ENCODE measurements at regions not wholly inside any gene's neighbourhood (a gene's known extent, or its start where the extent isn't known, plus 50 kb on each side); places are given as distances from the start of the nearest gene placed in this dataset.

DNA sequence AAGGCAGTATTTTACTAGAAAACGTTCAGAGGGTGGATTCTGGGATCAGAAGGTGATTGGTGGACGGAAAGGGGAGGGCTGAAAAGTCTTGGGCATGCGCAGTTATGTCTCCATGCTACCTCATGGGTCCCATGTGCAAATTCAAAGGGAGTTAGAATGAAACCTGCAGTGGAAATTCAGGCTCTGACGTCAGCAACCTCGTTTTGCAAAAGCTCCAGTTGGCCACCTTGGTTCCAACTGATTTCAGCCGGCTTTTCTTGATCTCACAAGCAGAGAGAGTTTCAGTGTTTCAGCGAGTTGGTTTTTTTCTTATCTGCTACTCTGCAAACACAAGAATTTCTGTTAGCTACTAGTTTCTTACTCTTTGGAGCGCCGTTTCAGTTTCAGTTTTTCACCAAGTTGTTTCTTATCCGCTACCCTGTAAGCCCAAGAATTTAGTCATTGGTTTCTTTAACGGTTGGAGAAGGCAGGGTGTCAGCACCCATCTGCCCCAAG lies 69.8 kb upstream of the PGBD5 start:
- DNase-seq (ENCODE audit: low read depth) = no peak
- H3K4me3 ChIP-seq (ENCODE audit: low read length) = no peak overlapping the region
- TF ChIP-seq, protein P1, sequence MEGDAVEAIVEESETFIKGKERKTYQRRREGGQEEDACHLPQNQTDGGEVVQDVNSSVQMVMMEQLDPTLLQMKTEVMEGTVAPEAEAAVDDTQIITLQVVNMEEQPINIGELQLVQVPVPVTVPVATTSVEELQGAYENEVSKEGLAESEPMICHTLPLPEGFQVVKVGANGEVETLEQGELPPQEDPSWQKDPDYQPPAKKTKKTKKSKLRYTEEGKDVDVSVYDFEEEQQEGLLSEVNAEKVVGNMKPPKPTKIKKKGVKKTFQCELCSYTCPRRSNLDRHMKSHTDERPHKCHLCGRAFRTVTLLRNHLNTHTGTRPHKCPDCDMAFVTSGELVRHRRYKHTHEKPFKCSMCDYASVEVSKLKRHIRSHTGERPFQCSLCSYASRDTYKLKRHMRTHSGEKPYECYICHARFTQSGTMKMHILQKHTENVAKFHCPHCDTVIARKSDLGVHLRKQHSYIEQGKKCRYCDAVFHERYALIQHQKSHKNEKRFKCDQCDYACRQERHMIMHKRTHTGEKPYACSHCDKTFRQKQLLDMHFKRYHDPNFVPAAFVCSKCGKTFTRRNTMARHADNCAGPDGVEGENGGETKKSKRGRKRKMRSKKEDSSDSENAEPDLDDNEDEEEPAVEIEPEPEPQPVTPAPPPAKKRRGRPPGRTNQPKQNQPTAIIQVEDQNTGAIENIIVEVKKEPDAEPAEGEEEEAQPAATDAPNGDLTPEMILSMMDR (conservative IDR thresholded peaks at IDR 0.05; ENCODE audit: low read length) = no peak

DNA sequence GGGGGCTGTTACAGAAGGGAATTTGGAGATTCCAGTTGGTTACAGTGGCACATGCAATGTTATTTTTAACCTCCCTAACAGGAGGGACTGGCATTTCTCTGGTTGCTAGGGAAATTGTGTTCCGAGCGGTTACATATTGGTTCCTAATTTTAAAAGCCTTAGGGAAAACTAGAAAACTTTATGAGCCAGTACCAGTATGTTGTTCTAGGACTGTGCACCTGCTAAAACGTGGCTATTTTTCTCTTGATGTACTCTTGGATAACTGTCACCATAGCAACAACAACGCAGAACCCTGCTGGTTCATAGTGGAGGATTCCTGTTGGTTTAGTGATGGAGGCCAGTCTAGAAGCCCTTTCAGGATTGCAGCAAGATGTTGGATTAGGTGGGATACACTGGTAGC lies 68.9 kb upstream of the PGBD5 start:
- TF ChIP-seq, protein P1 (conservative IDR thresholded peaks at IDR 0.05; ENCODE audit: low read length) = no peak
- H3K4me3 ChIP-seq (ENCODE audit: low read length) = no peak overlapping the region
- no peak for DNase-seq (ENCODE audit: low read depth)

DNA sequence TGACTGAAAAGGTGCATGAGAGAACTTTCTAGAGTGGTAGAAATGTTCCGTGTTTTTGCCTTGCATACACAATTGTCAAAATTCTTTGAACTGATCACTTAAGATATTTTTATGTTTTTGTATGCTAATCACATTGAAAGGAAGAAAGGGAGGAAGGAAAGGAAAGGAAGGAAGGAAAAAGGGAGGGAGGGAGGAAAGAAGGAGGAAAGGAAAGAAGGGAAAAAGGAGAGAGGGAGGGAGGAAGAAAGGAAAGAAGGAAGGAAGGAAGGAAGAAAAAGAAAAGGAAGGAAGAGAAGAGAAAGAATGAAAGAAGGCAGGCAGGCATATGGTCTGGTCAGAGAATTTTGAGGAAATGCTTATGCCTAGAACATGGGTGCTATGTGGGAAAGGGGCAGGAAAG lies 68.4 kb upstream of the PGBD5 start:
- TF ChIP-seq, protein P1 (conservative IDR thresholded peaks at IDR 0.05; ENCODE audit: low read length) = no peak
- no peak overlapping the region for H3K4me3 ChIP-seq (ENCODE audit: low read length)
- DNase-seq (ENCODE audit: low read depth) = no peak

DNA sequence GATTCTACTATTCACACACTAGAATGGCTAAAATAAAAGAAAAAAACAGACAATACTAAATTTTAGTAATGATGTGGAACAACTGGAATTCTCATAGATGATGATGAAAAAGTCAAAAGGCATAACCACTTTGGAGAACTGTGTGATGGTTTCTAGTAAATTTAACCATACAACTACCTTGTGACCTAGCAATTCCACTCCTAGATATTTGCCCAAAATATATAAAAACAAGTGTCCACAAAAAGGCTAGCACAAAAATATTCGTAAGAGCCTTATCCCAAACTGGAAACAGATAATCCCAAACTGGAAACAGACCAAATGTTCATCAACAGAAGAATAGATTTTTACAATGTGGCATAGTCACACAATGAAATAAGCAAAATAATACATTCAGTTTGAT lies 67.9 kb upstream of the PGBD5 start:
- H3K4me3 ChIP-seq (ENCODE audit: low read length) = no peak overlapping the region
- no peak for DNase-seq (ENCODE audit: low read depth)
- TF ChIP-seq, protein P1 (conservative IDR thresholded peaks at IDR 0.05; ENCODE audit: low read length) = no peak

DNA sequence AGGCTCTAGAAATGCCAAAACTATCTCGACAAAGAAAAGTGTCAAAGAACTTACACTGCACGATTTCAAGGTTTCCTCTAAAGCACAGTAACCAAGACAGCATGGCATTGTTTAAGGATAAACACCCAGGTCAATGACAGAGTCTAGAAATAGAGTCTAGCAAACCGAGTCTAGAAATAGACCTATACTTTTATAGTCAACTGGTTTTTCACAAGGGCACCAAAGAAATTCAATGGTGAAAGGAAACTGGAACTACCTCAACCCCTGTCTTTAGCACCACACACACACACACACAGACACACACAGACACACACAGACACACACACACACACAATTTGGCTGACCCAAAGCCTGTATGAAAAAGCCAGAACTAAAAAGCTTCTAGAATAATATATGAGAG lies 67.1 kb upstream of the PGBD5 start:
- TF ChIP-seq, protein P1 (conservative IDR thresholded peaks at IDR 0.05; ENCODE audit: low read length) = no peak
- no peak overlapping the region for H3K4me3 ChIP-seq (ENCODE audit: low read length)
- no peak for DNase-seq (ENCODE audit: low read depth)

DNA sequence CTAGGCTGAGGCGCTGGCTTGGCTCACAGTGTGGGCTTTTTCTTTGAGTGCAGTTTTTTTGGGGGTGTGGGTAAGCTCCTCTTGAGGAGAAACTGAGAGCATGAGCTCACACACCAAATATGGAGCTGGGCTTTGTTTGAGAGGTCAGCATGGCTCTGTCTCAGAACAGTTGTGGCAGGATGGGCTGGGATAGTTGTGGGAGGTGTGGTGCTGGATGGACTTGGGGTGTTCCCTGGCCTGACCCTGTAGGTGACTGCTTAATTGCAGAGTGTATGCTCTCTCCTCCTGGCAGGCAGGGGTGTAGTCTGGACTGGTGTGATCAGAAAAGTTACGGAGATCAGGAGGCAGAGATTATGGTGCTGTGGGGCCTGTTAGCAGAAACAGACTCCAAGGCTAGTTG lies 64.3 kb upstream of the PGBD5 start:
- TF ChIP-seq, protein P1 (conservative IDR thresholded peaks at IDR 0.05; ENCODE audit: low read length) = no peak
- no peak for DNase-seq (ENCODE audit: low read depth)
- H3K4me3 ChIP-seq (ENCODE audit: low read length) = no peak overlapping the region

DNA sequence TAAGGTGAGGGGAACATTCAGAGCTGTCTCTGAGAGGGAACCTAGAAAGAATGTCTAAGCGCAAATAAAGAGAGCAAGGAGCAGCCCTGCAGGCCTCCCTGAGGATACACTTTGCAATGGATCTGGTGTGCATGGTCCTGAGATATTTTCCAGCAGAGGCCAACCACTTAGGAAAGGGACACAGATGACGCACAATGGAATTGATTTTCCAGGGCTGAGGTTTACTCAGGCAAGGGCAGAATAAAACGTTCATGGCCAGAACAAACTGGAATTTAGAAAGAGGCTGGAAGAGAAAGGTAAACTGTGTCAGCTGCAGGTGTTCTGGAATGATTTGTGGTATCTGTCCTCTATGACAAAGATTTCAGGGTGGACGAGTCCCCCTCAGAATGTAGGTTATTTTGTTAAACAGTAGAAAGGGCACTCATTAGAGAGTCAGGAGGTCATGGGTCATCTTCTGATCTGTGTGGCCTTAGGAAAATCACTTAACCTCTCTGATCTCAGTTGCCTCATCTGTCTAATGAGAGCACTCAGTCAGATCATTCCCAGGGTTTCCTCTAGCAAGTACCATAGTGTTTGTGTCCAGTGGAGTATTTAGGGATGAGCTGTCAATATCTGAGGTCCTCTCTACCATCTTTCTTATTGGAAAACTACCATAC lies 61.8 kb upstream of the PGBD5 start:
- no peak overlapping the region for H3K4me3 ChIP-seq (ENCODE audit: low read length)
- TF ChIP-seq, protein P1 (conservative IDR thresholded peaks at IDR 0.05; ENCODE audit: low read length) = no peak
- DNase-seq (ENCODE audit: low read depth) = no peak

All from AG10803 (cell line).